HG03378 (cell line): ENCODE measurements at regions not wholly inside any gene's neighbourhood (a gene's known extent, or its start where the extent isn't known, plus 50 kb on each side); places are given as distances from the start of the nearest gene placed in this dataset.

Source experiments
- ATAC-seq: cut with Tn5 transposase; IDR thresholded peaks from one replicate; pipeline ENCODE4 v1.9.1; 2021; ENCODE audit warnings: mild to moderate bottlenecking, moderate library complexity; ENCODE audit not compliant: unreplicated experiment

- no peak for ATAC-seq
These were observed 153.3 kb upstream of the ERG start for GRCh38 chr21:38651570-38651969.

GRCh38 chr21:38652396-38652795, 153.3 kb upstream of the ETS2 start:
- no peak for ATAC-seq

- ATAC-seq = no peak
These were observed 151.1 kb upstream of the ETS2 start for GRCh38 chr21:38654580-38654979.

GRCh38 chr21:38658511-38658910, 147.2 kb upstream of the ETS2 start:
- ATAC-seq = no peak

GRCh38 chr21:38659936-38660332, 145.8 kb upstream of the ETS2 start:
- ATAC-seq = no peak

- ATAC-seq = no peak
These were observed 145.2 kb upstream of the ETS2 start for GRCh38 chr21:38660333-38661196.

- no peak for ATAC-seq
These were observed 144.4 kb upstream of the ETS2 start for GRCh38 chr21:38661197-38661871.

GRCh38 chr21:38661889-38662568, 143.7 kb upstream of the ETS2 start:
- no peak for ATAC-seq

GRCh38 chr21:38663282-38663681, 142.4 kb upstream of the ETS2 start:
- ATAC-seq = no peak

GRCh38 chr21:38664315-38664714, 141.4 kb upstream of the ETS2 start:
- ATAC-seq = no peak

GRCh38 chr21:38664841-38665240, 140.9 kb upstream of the ETS2 start:
- ATAC-seq = no peak

- no peak for ATAC-seq
These were observed 138.3 kb upstream of the ETS2 start for GRCh38 chr21:38667291-38667870.

GRCh38 chr21:38668067-38668466, 137.7 kb upstream of the ETS2 start:
- no peak for ATAC-seq

- no peak for ATAC-seq
These were observed 137.2 kb upstream of the ETS2 start for GRCh38 chr21:38668541-38668940.

- ATAC-seq = no peak
These were observed 136.5 kb upstream of the ETS2 start for GRCh38 chr21:38669186-38669585.

- no peak for ATAC-seq
These were observed 134.9 kb upstream of the ETS2 start for GRCh38 chr21:38670861-38671260.

- no peak for ATAC-seq
These were observed 134.0 kb upstream of the ETS2 start for GRCh38 chr21:38671773-38672172.

GRCh38 chr21:38675182-38675824, 130.4 kb upstream of the ETS2 start:
- no peak for ATAC-seq

GRCh38 chr21:38678827-38679226, 126.9 kb upstream of the ETS2 start:
- no peak for ATAC-seq

- peak; percentile 82 for ATAC-seq
These were observed 126.2 kb upstream of the ETS2 start for GRCh38 chr21:38679534-38679933.

GRCh38 chr21:38680401-38680800, 125.3 kb upstream of the ETS2 start:
- ATAC-seq = no peak
